ENCODE measurements at regions not wholly inside any gene's neighbourhood (a gene's known extent, or its start where the extent isn't known, plus 50 kb on each side); places are given as distances from the start of the nearest gene placed in this dataset.

GRCh38 chr5:125372694-125373631 lies 626.5 kb upstream of the ZNF608 start:
- no peak for DNase-seq (ENCODE audit: low read depth, low spot score)

DNA sequence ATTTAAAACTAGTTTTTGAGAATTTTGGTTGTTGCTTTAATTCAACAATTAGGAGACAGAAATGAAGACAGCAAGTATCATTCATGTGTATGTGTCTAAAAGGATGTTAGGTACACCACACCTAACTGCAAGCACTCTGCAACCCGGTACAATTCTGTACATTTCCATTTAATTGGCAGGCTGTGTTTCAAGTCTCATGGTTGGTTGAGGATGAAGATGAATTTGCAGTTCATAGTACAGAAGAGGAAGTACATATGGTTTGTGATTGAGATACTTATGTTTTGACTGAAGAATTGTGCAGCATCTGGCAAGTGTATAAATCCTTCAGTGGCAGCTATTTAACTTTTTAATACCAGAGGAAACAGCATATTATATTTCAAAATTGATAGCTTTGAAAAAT lies 628.7 kb upstream of the ZNF608 start:
- DNase-seq (ENCODE audit: low read depth, low spot score) = no peak

DNA sequence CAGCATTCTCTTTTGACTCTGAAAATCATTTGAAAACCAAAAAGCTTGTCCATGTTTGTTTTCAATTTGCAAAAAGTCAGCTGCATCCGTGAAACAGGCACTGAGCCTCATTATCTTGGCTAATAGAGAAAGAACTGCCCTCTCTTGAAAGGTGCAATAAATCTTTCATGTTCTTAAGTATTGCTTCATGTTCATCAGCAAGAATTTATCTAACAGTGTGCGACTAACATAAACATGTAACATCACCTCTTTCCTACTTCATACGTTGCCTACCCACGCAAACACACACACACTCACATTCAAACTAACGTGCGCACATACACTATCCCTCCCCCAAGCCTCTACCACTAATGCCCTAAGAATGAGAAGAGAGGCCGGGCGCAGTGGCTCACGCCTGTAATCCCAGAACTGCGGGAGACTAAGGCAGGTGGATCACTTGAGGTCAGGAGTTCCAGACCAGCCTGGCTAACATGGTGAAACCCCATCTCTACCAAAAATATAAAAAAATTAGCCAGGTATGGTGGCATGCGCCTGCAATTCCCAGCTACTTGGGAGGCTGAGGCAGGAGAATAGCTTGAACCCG lies 629.7 kb upstream of the ZNF608 start:
- no peak for DNase-seq (ENCODE audit: low read depth, low spot score)

- DNase-seq (ENCODE audit: low read depth, low spot score) = no peak
Observed at GRCh38 chr5:125377141-125377540, 630.7 kb upstream of the ZNF608 start.

- DNase-seq (ENCODE audit: low read depth, low spot score) = no peak
Observed at GRCh38 chr5:125381290-125381689, 634.9 kb upstream of the ZNF608 start.

GRCh38 chr5:125384071-125384470 lies 637.6 kb upstream of the ZNF608 start:
- no peak for DNase-seq (ENCODE audit: low read depth, low spot score)

GRCh38 chr5:125390326-125390725 lies 643.9 kb upstream of the ZNF608 start:
- DNase-seq (ENCODE audit: low read depth, low spot score) = no peak

GRCh38 chr5:125393221-125393815 lies 646.9 kb upstream of the ZNF608 start:
- DNase-seq (ENCODE audit: low read depth, low spot score) = no peak

GRCh38 chr5:125394661-125395280 lies 648.3 kb upstream of the ZNF608 start:
- DNase-seq (ENCODE audit: low read depth, low spot score) = no peak

- no peak for DNase-seq (ENCODE audit: low read depth, low spot score)
Observed at GRCh38 chr5:125396462-125396861, 650.0 kb upstream of the ZNF608 start.

- DNase-seq (ENCODE audit: low read depth, low spot score) = no peak
Observed at GRCh38 chr5:125398466-125398865, 652.0 kb upstream of the ZNF608 start.

GRCh38 chr5:125399885-125400284 lies 653.4 kb upstream of the ZNF608 start:
- no peak for DNase-seq (ENCODE audit: low read depth, low spot score)

- DNase-seq (ENCODE audit: low read depth, low spot score) = no peak
Observed at GRCh38 chr5:125401724-125402622, 655.5 kb upstream of the ZNF608 start.

GRCh38 chr5:125402787-125403186 lies 656.3 kb upstream of the ZNF608 start:
- no peak for DNase-seq (ENCODE audit: low read depth, low spot score)

DNA sequence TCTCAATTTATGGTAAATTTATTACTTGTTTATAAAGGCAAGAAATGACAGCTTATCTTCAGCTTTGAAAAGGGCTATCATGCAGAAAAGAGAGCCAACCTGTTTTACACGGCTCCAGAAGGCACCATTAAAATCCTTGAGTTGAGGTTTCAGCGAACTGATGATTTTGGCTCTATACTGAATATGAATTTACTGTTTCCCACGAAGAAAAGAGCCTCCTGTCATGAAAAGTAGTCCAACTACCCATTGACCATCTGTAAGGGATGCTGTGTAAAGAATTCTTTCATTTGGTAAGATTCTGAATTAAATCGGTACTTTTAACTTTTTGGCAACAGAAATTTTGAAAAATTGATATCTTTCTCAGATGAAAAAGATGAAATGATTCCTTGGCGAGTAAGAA lies 657.6 kb upstream of the ZNF608 start:
- DNase-seq (ENCODE audit: low read depth, low spot score) = no peak

DNA sequence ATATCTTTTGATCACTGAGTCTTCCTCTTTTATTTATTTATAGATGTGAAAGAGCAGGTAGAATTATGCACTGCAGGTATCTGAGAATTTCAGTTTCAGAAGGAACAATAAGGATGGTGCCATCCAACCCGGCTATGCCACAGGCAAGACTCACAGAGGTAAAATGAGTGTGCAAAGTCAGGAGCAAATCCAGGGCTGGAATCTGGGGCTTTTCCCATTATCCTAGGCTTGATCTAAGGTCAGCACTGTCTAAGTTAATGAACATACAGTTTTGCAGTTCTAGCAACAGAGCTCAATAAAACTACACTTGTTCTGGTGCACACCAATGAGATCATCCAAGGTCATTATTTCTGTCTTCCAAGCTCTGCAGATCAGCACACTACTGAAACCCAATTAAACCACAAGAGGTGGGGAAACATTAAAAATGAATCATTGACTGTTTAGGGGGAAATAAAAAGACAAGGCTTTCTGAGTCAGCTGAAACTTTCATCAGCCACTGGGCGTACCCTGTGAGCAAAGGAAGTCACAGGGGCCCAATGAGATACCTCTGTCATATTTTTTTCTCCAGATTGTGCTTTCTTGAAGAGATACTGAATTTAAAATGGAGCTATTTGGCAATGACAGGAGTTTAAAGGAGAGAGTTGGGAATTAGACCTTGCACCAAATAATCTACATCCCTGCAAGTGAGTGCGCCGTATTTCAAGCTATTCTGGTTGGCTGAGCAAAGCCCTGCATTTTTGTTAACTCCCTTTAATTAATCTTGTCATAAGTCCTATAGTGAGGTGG lies 662.2 kb upstream of the ZNF608 start:
- no peak for DNase-seq (ENCODE audit: low read depth, low spot score)

- peak; percentile 58 for DNase-seq (ENCODE audit: low read depth, low spot score)
Observed at GRCh38 chr5:125409234-125409860, 662.9 kb upstream of the ZNF608 start.

DNA sequence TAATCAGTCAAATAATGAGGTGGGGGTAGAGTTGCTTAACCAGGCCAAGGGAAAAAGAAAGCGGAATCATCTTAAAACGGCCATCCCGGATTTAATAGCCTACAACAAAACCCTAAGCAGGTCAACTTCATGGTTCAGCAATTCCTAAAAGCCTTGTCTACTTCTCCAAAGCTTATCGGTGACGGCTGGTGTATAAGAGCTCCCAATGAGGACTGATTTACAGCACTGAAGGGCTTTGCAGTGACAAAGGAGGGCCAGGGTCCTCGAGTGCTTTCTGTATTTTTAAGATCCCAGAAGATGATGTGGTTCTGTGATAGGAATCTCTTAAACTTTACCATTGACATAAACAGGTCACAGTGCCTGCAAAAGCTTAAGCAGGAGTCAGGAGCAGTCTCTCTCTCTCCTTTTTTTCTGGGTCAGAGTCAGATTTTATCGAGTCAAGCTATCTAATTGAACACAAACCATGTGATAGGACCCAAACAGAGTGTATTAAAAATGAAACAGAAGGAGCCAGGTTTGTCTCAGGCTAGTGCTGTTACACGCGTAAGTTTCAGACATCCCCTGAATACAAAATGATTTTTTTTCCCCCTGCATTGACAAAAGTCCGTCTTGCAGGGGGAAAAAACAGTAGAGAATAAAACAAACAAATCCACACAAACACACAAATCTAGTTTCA lies 663.6 kb upstream of the ZNF608 start:
- no peak for DNase-seq (ENCODE audit: low read depth, low spot score)

DNA sequence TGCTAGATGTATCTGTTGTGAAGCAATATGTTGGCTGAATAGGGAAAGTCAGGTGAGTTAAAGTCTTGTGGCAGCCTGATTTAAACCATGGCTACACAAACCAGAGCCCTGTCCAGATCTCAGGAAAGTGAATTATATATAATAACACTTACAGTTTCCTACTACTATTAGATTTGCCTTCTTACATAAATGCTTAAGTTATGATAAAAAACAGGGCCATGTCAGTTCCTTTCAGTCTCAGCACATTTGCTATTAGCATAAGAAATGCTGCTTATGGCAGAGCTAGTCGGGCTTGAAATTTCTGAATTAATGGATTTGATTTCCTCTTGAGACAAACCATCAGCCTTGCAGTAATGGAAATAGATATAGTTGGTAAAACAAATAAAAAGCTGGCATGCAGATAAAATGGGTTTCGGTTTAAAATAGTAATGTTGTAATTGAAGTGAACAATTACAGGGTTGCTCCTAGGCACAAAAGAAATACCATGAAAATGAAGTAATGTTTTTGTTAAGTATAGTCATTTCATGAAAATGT lies 664.2 kb upstream of the ZNF608 start:
- DNase-seq (ENCODE audit: low read depth, low spot score) = no peak
